BE2C (cell line): ENCODE measurements at regions not wholly inside any gene's neighbourhood (a gene's known extent, or its start where the extent isn't known, plus 50 kb on each side); places are given as distances from the start of the nearest gene placed in this dataset.
A peak's percentile ranks its signal among the peaks of the same experiment; 100 is the strongest.

ENCODE experiments used
- DNase-seq: peaks from one replicate; pipeline ENCODE4 v3.0.0-alpha.2; 2020
- H3K27me3 ChIP-seq: fragments of 250-450 bp; sonication (Bioruptor Pico); 2 replicates; pipeline ENCODE4 v1.5.1; 2020; ENCODE audit warnings: mild to moderate bottlenecking
- H3K36me3 ChIP-seq: fragments of 250-450 bp; sonication (Bioruptor Pico); 2 replicates; pipeline ENCODE4 v1.5.1; 2020; ENCODE audit warnings: mild to moderate bottlenecking
- H3K4me1 ChIP-seq: fragments of 250-450 bp; sonication (Bioruptor Pico); 2 replicates; pipeline ENCODE4 v1.5.1; 2020
- H3K4me3 ChIP-seq: 2 replicates; pipeline ENCODE4 v1.5.1; 2011; ENCODE audit warnings: low read depth, low read length
- H3K9me3 ChIP-seq: fragments of 250-450 bp; sonication (Bioruptor Pico); 2 replicates; pipeline ENCODE4 v1.5.1; 2020
- CTCF ChIP-seq: IDR thresholded peaks from 2 replicates; pipeline ENCODE4 v1.5.1; 2012; ENCODE audit warnings: mild to moderate bottlenecking, low read depth, low read length

GRCh38 chr15:77547801-77548588, 84.7 kb downstream of the LINGO1 start:
- no peak overlapping the region for H3K4me3 ChIP-seq
- H3K36me3 ChIP-seq: no peaks in the 10 kb centered on the region
- H3K4me1 ChIP-seq: peaks cover 11% of the 10 kb centered on the region
- DNase-seq: no peak
- H3K27me3 ChIP-seq: no peaks in the 10 kb centered on the region
- H3K9me3 ChIP-seq: no peaks in the 10 kb centered on the region
- no peak for TF ChIP-seq CTCF

DNA sequence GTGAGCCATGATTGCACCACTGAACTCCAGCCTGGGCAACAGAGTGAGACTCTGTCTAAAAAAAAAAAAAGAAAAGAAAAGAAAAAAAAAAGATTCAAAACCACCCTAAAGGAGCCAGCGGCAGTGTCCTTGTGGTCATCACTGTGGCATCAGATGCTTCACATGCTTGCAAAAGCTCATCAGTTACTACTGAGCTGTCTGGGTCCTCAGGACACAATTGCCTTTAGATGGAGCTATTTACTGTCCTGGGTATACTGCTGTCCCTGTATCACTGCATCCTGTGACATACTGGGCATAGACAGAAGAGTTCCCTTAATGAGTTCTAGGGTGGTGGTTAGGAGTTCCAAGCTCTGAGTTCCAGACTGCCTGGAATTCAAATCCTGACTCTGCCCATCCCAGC, 85.8 kb downstream of the LINGO1 start:
- H3K9me3 ChIP-seq: no peaks in the 10 kb centered on the region
- no peak for DNase-seq
- H3K27me3 ChIP-seq: no peaks in the 10 kb centered on the region
- peaks cover 11% of the 10 kb centered on the region for H3K4me1 ChIP-seq
- H3K4me3 ChIP-seq: no peak overlapping the region
- TF ChIP-seq CTCF: peak; percentile 29
- no peaks in the 10 kb centered on the region for H3K36me3 ChIP-seq

- no peaks in the 10 kb centered on the region for H3K27me3 ChIP-seq
- no peaks in the 10 kb centered on the region for H3K36me3 ChIP-seq
- no peak for TF ChIP-seq CTCF
- no peak overlapping the region for H3K4me3 ChIP-seq
- H3K9me3 ChIP-seq: no peaks in the 10 kb centered on the region
- DNase-seq: peak; percentile 65
- H3K4me1 ChIP-seq: peaks cover 11% of the 10 kb centered on the region
Measured at GRCh38 chr15:77546050-77546501, 86.6 kb downstream of the LINGO1 start.

GRCh38 chr15:77545058-77545457, 87.7 kb downstream of the LINGO1 start:
- Histone ChIP-seq H3K9me3 (no peaks in the 10 kb centered on the region), H3K36me3 (no peaks in the 10 kb centered on the region), H3K4me3 (no peak overlapping the region), H3K4me1 (peaks cover 11% of the 10 kb centered on the region), H3K27me3 (no peaks in the 10 kb centered on the region)
- no peak for DNase-seq
- no peak for TF ChIP-seq CTCF

- peaks cover 11% of the 10 kb centered on the region for H3K4me1 ChIP-seq
- no peak for DNase-seq
- H3K4me3 ChIP-seq: no peak overlapping the region
- no peaks in the 10 kb centered on the region for H3K9me3 ChIP-seq
- H3K27me3 ChIP-seq: no peaks in the 10 kb centered on the region
- no peak for TF ChIP-seq CTCF
- H3K36me3 ChIP-seq: no peaks in the 10 kb centered on the region
Measured at GRCh38 chr15:77544162-77544561, 88.5 kb downstream of the LINGO1 start.

DNA sequence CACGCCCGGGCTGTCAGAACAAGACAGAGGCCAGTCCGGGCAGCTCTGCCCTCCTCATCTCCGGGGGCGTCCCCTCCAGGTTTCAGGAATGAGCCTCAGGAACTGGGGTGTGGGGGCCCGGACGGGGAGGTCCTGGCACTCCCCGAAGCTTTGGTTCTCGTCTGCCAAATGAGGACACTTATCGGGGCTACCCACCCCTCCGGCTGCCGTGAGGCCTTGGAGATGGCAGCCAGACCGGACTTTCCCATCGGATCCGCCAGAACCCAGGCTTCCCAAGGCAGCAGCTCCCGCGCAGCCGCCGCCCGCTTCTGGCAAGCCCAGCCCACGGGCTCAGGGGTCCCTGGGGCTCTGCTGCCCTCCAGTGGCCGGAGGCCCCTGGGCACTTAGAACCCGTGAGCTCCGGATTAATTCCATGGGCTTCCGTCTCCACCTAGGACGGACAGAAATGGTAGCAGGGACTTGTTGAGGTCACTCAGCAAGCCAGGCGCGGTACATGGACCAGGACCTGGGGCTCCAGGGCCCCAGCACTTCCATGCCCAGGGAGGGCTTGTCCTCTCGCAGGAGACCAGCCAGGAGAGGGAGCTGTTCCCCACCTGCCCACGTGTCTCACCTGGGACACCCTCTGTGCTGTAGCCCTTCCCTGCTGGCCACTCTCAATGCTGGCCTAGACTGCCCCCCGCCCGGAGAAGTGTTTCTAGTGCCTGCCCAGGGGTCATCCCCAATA, 89.4 kb downstream of the LINGO1 start:
- peak overlapping the region; percentile 62 for H3K4me3 ChIP-seq
- peak; percentile 92 for DNase-seq
- peak; percentile 97 for TF ChIP-seq CTCF

More for the DNA sequence above, 89.4 kb downstream of the LINGO1 start:
- peaks cover 11% of the 10 kb centered on the region for H3K4me1 ChIP-seq
- H3K27me3 ChIP-seq: no peaks in the 10 kb centered on the region
- H3K9me3 ChIP-seq: no peaks in the 10 kb centered on the region
- H3K36me3 ChIP-seq: no peaks in the 10 kb centered on the region
